Stomach (tissue), 8 donors: ENCODE measurements at regions not wholly inside any gene's neighbourhood (a gene's known extent, or its start where the extent isn't known, plus 50 kb on each side); places are given as distances from the start of the nearest gene placed in this dataset.
"Not testable (repeated sequence)": the region's sequence is repeated elsewhere in the genome, so short reads cannot be mapped to it uniquely, and the experiment has no call there.

ENCODE experiments used
- DNase-seq, 2 donors: peaks; one replicate each; pipeline versions ENCODE4 v3.0.0 to v3.0.0-alpha.2; 2013 to 2019
- H3K27ac ChIP-seq, 5 donors: fragments of 200-600 bp in 4 of 5; sonication (generic) in 4 of 5; one replicate each; pipeline ENCODE4 v1.5.1; 2013 to 2019; ENCODE audit warnings: mild to moderate bottlenecking in 1 of 5, moderate library complexity in 1 of 5
- H3K27me3 ChIP-seq, 3 donors: fragments of 200-600 bp; sonication (generic); one replicate each; pipeline ENCODE4 v1.5.1; 2017 to 2019; ENCODE audit warnings: mixed run types in 1 of 3
- H3K36me3 ChIP-seq, 4 donors: fragments of 200-600 bp; sonication (generic); 1 replicate in 3 of 4; 2 replicates in 1 of 4; pipeline ENCODE4 v1.5.1; 2016 to 2019
- H3K4me1 ChIP-seq, 4 donors: fragments of 200-600 bp; sonication (generic); one replicate each; pipeline ENCODE4 v1.5.1; 2016 to 2019
- H3K4me3 ChIP-seq, 4 donors: fragments of 200-600 bp; sonication (generic) in 3 of 4; one replicate each; pipeline ENCODE4 v1.5.1; 2016 to 2019; ENCODE audit warnings: mild to moderate bottlenecking in 1 of 4
- H3K9me3 ChIP-seq, 4 donors: fragments of 200-600 bp; sonication (generic); one replicate each; pipeline ENCODE4 v1.5.1; 2016 to 2019
- CTCF ChIP-seq, 7 experiments: fragments of 450-650 bp in 4 of 7; fragments of 200-600 bp in 3 of 7; sonication (generic) in 3 of 7; IDR thresholded peaks; one replicate each; pipeline ENCODE4 v1.5.1; 2016 to 2019; ENCODE audit warnings: antibody characterized with exemption in 7 of 7, control low read depth in 2 of 7, mild to moderate bottlenecking in 1 of 7
- EP300 ChIP-seq: sonication (generic); formaldehyde crosslinking; IDR thresholded peaks from one replicate; pipeline ENCODE4 v1.6.1; 2017; ENCODE audit warnings: antibody characterized with exemption
- POLR2A ChIP-seq, 4 donors: fragments of 450-650 bp; IDR thresholded peaks; one replicate each; pipeline ENCODE4 v1.6.1; 2016; ENCODE audit warnings: antibody characterized with exemption in 4 of 4, control low read depth in 2 of 4, mild to moderate bottlenecking in 1 of 4, moderate library complexity in 1 of 4
- POLR2AphosphoS5 ChIP-seq, 3 donors: sonication (generic); formaldehyde crosslinking; IDR thresholded peaks; one replicate each; pipeline ENCODE4 v1.6.1; 2016; ENCODE audit warnings: antibody characterized with exemption in 3 of 3
- WGBS, 5 donors: extraction: QIAGEN DNeasy Blood & Tissue Kit in 3 of 5; methylation state at CpG; one replicate each; pipeline versions ENCODE4 v1.1.5 to v1.1.7; 2013 to 2018; 5-methylcytosine and 5-hydroxymethylcytosine counted together
- intact Hi-C: fragments of 100-400 bp; cut with DNase I; formaldehyde crosslinking; loops from one replicate; pipeline ENCODE4 v1.15.1; 2023; ENCODE audit warnings: low total_unique reads
- donor health status: healthy with polysubstance abuse.
- donor health status: Bipolar disorder and iron deficiency.
- donor health status: healthy.

GRCh38 chr18:56283316-56283715 lies 355.1 kb downstream of the TXNL1 start:
- H3K4me3 ChIP-seq, result no peak overlapping the region
- H3K4me1 ChIP-seq, result no peaks in the 10 kb centered on the region
- TF ChIP-seq EP300 (no peak), POLR2AphosphoS5 (IDR thresholded peaks at IDR 0.05) (no peak), POLR2A (IDR thresholded peaks at IDR 0.05) (no peak), CTCF (IDR thresholded peaks at IDR 0.05) (no peak)
- no peaks in the 10 kb centered on the region for H3K36me3 ChIP-seq
- intact Hi-C loops, result no loop called here
- no peaks in the 10 kb centered on the region for H3K27me3 ChIP-seq
- H3K27ac ChIP-seq, result no peak overlapping the region
- no peak for DNase-seq
- H3K9me3 ChIP-seq, result no peaks in the 10 kb centered on the region

GRCh38 chr18:56282234-56283104 lies 355.9 kb downstream of the TXNL1 start:
- Histone ChIP-seq H3K4me1 (no peaks in the 10 kb centered on the region), H3K36me3 (no peaks in the 10 kb centered on the region), H3K9me3 (no peaks in the 10 kb centered on the region), H3K4me3 (no peak overlapping the region), H3K27ac (no peak overlapping the region), H3K27me3 (no peaks in the 10 kb centered on the region)
- WGBS, 5 donors, result 86 to 94% (median 89%) methylated on average over 8 of the region's 8 CpGs
- DNase-seq, result no peak
- TF ChIP-seq CTCF (IDR thresholded peaks at IDR 0.05) (no peak), EP300 (no peak), POLR2AphosphoS5 (IDR thresholded peaks at IDR 0.05) (no peak), POLR2A (IDR thresholded peaks at IDR 0.05) (no peak)
- intact Hi-C loops, result no loop called here

- DNase-seq, H3K4me3 ChIP-seq, H3K36me3 ChIP-seq, H3K27ac ChIP-seq, intact Hi-C loops, H3K9me3 ChIP-seq, H3K27me3 ChIP-seq, H3K4me1 ChIP-seq: not testable (repeated sequence)
- WGBS, 5 donors, result 67 to 78% (median 71%) methylated on average over 3 of the region's 3 CpGs
Observed at GRCh38 chr18:56279816-56280215, 358.6 kb downstream of the TXNL1 start.

DNA sequence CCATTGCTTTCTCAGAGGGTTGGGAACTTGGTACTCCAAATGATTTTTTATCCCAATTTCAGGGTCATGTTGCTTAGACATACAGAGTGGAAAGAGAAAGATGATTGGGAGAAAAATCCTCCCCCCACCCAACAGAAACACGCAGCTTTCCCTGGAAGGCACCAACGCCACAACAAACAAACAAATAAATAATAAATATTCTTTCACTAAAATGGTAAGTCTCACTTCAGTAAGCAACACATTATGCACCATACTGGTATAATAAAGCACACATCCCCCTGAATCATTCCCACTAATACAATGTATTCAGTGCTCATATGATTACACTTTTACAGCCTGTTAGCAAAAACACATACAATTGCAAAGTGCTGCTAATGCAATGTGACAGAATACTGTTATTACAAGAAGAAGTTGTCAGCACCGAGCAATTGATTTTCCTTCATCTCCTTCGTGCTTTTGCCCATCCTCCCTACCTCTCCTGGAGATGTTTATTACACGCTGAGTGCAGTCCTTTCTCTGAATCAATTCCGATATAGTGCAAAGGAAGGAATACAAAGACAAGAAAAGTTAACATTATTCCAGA lies 359.9 kb downstream of the TXNL1 start:
- H3K9me3 ChIP-seq, result no peaks in the 10 kb centered on the region
- WGBS, 5 donors, result 71 to 77% (median 74%) methylated on average over 6 of the region's 6 CpGs
- TF ChIP-seq POLR2A (IDR thresholded peaks at IDR 0.05) (no peak), EP300 (no peak), CTCF (IDR thresholded peaks at IDR 0.05) (no peak), POLR2AphosphoS5 (IDR thresholded peaks at IDR 0.05) (no peak)
- no peak overlapping the region for H3K27ac ChIP-seq
- H3K27me3 ChIP-seq, result no peaks in the 10 kb centered on the region
- H3K36me3 ChIP-seq, result no peaks in the 10 kb centered on the region
- no peaks in the 10 kb centered on the region for H3K4me1 ChIP-seq
- intact Hi-C loops, result no loop called here
- DNase-seq, result no peak
- H3K4me3 ChIP-seq, result no peak overlapping the region

DNA sequence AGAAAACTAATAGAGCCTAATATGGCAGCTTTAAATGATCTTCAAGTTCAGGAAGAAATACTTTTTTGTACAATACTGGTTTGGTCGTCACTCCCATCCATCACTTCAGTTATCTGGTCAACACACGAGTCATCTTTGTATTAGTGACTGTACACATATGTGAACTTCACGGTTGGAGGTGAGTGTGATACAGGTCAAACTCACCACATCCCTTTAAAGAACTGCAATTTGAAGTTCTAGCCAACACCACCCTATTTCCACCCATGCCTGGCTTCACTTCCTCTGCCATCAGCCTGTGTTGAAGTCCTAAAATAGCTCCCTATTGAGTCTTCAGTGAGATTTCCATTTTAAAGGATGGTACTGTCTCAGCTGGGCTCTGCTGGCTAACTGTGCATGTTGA lies 361.9 kb downstream of the TXNL1 start:
- TF ChIP-seq POLR2A (IDR thresholded peaks at IDR 0.05), result no peak
- no peak for TF ChIP-seq CTCF (IDR thresholded peaks at IDR 0.05)
- no peak for TF ChIP-seq EP300
- TF ChIP-seq POLR2AphosphoS5 (IDR thresholded peaks at IDR 0.05), result no peak
- intact Hi-C loops, result no loop called here
- H3K27ac ChIP-seq, result no peak overlapping the region
- H3K4me1 ChIP-seq, result no peaks in the 10 kb centered on the region
- no peak overlapping the region for H3K4me3 ChIP-seq
- H3K27me3 ChIP-seq, result no peaks in the 10 kb centered on the region
- no peaks in the 10 kb centered on the region for H3K9me3 ChIP-seq
- no peaks in the 10 kb centered on the region for H3K36me3 ChIP-seq
- no peak for DNase-seq
- 67 to 78% (median 75%) methylated on average over 3 of the region's 3 CpGs for WGBS, 5 donors
